H9 (cell line): ENCODE measurements at regions not wholly inside any gene's neighbourhood (a gene's known extent, or its start where the extent isn't known, plus 50 kb on each side); places are given as distances from the start of the nearest gene placed in this dataset.

Experiments used
- DNase-seq: peaks from one replicate; pipeline ENCODE4 v3.0.0-alpha.2; 2017
- H2AFZ ChIP-seq: one replicate; pipeline ENCODE4 v1.6.1; 2013; ENCODE audit warnings: mild to moderate bottlenecking, low read length, control low read depth, moderate library complexity
- H2AK5ac ChIP-seq: 2 replicates; pipeline ENCODE4 v1.6.1; 2013; ENCODE audit warnings: low read length, control low read depth, mixed read lengths; ENCODE audit not compliant: insufficient read length
- H2BK120ac ChIP-seq: one replicate; pipeline ENCODE4 v1.6.1; 2013; ENCODE audit warnings: low read depth, mild to moderate bottlenecking, low read length, control low read depth, inconsistent platforms; ENCODE audit not compliant: poor library complexity, severe bottlenecking
- H2BK12ac ChIP-seq: 2 replicates; pipeline ENCODE4 v1.6.1; 2013; ENCODE audit warnings: low read length, control low read depth, mixed read lengths, low read depth; ENCODE audit not compliant: insufficient read length
- H2BK15ac ChIP-seq: 2 replicates; pipeline ENCODE4 v1.6.1; 2013; ENCODE audit warnings: low read depth, low read length, control low read depth
- H2BK20ac ChIP-seq: one replicate; pipeline ENCODE4 v1.6.1; 2013; ENCODE audit warnings: low read depth, mild to moderate bottlenecking, low read length, control low read depth, inconsistent platforms; ENCODE audit not compliant: poor library complexity, severe bottlenecking
- H2BK5ac ChIP-seq: 2 replicates; pipeline ENCODE4 v1.6.1; 2013; ENCODE audit warnings: low read length, control low read depth, mixed read lengths; ENCODE audit not compliant: insufficient read length
- H3K14ac ChIP-seq: 2 replicates; pipeline ENCODE4 v1.6.1; 2013; ENCODE audit warnings: low read length, control low read depth; ENCODE audit not compliant: insufficient read depth
- H3K18ac ChIP-seq: 2 replicates; pipeline ENCODE4 v1.6.1; 2013; ENCODE audit warnings: low read depth, mild to moderate bottlenecking, mixed read lengths, low read length, control low read depth; ENCODE audit not compliant: insufficient read length
- H3K23ac ChIP-seq: 2 replicates; pipeline ENCODE4 v1.6.1; 2013; ENCODE audit warnings: low read length, control low read depth, mixed read lengths, low read depth; ENCODE audit not compliant: insufficient read length
- H3K23me2 ChIP-seq: 2 replicates; pipeline ENCODE4 v1.6.1; 2013; ENCODE audit warnings: low read depth, mild to moderate bottlenecking, mixed read lengths, low read length, control low read depth; ENCODE audit not compliant: insufficient read length, poor library complexity, severe bottlenecking
- H3K27ac ChIP-seq: 2 replicates; pipeline ENCODE4 v1.5.1; 2013; ENCODE audit warnings: low read length, control low read depth, mixed read lengths, low read depth; ENCODE audit not compliant: insufficient read length
- H3K27me3 ChIP-seq: 2 replicates; pipeline ENCODE4 v1.6.1; 2013; ENCODE audit warnings: low read length, control low read depth, inconsistent platforms; ENCODE audit not compliant: insufficient read depth
- H3K4ac ChIP-seq: 2 replicates; pipeline ENCODE4 v1.6.1; 2013; ENCODE audit warnings: low read depth, mild to moderate bottlenecking, control low read depth, inconsistent platforms, low read length, moderate library complexity
- H3K4me1 ChIP-seq: 2 replicates; pipeline ENCODE4 v1.6.1; 2013; ENCODE audit warnings: low read length, control low read depth, inconsistent platforms; ENCODE audit not compliant: insufficient read depth
- H3K4me2 ChIP-seq: 2 replicates; pipeline ENCODE4 v1.6.1; 2013; ENCODE audit warnings: low read length, control low read depth, mixed read lengths; ENCODE audit not compliant: insufficient read length, insufficient read depth
- H3K56ac ChIP-seq: 2 replicates; pipeline ENCODE4 v1.6.1; 2013; ENCODE audit warnings: low read depth, mild to moderate bottlenecking, mixed read lengths, low read length, control low read depth; ENCODE audit not compliant: insufficient read length
- H3K79me1 ChIP-seq: 2 replicates; pipeline ENCODE4 v1.6.1; 2013; ENCODE audit warnings: low read depth, mild to moderate bottlenecking, moderate library complexity, low read length, control low read depth, inconsistent platforms; ENCODE audit not compliant: insufficient read depth, poor library complexity, severe bottlenecking
- H3K79me2 ChIP-seq: 2 replicates; pipeline ENCODE4 v1.6.1; 2013; ENCODE audit warnings: low read length, control low read depth, inconsistent platforms; ENCODE audit not compliant: insufficient read depth
- H3K9ac ChIP-seq: 2 replicates; pipeline ENCODE4 v1.6.1; 2013; ENCODE audit warnings: low read length, control low read depth, mixed read lengths; ENCODE audit not compliant: insufficient read length; ENCODE audit errors: extremely low read depth
- H3K9me3 ChIP-seq: one replicate; pipeline ENCODE4 v1.6.1; 2013; ENCODE audit warnings: low read depth, low read length, inconsistent platforms; ENCODE audit not compliant: control insufficient read depth
- H3T11ph ChIP-seq: one replicate; pipeline ENCODE4 v1.6.1; 2013; ENCODE audit warnings: mild to moderate bottlenecking, low read length, control low read depth, inconsistent platforms
- H4K20me1 ChIP-seq: one replicate; pipeline ENCODE4 v1.6.1; 2013; ENCODE audit not compliant: control insufficient read depth, insufficient read length, insufficient read depth
- H4K5ac ChIP-seq: 2 replicates; pipeline ENCODE4 v1.6.1; 2013; ENCODE audit warnings: low read depth, mild to moderate bottlenecking, mixed read lengths, low read length, control low read depth; ENCODE audit not compliant: insufficient read length
- H4K8ac ChIP-seq: replicated peaks from 2 replicates; pipeline ENCODE4 v1.6.1; 2013; ENCODE audit warnings: low read length, control low read depth, mixed read lengths, low read depth; ENCODE audit not compliant: insufficient read length
- H4K91ac ChIP-seq: 2 replicates; pipeline ENCODE4 v1.6.1; 2013; ENCODE audit warnings: low read depth, mild to moderate bottlenecking, moderate library complexity, mixed read lengths, low read length, control low read depth; ENCODE audit not compliant: insufficient read length
- H3K27ac Mint-ChIP-seq, 3 experiments: 2 replicates in 2 of 3; 3 replicates in 1 of 3; pipeline ENCODE4 v1.8.0; 2020 to 2021; ENCODE audit warnings: mixed read lengths in 3 of 3, mild to moderate bottlenecking in 1 of 3, moderate library complexity in 1 of 3
- H3K27me3 Mint-ChIP-seq: 2 replicates; pipeline ENCODE4 v1.8.0; 2021; ENCODE audit warnings: low read depth, mild to moderate bottlenecking, moderate library complexity, mixed read lengths
- H3K36me3 Mint-ChIP-seq, 3 experiments: 2 replicates in 2 of 3; 3 replicates in 1 of 3; pipeline ENCODE4 v1.8.0; 2020 to 2021; ENCODE audit warnings: low read depth in 3 of 3, mixed read lengths in 3 of 3; ENCODE audit not compliant: insufficient read depth in 1 of 3
- H3K4me1 Mint-ChIP-seq, 2 experiments: 2 replicates each; pipeline ENCODE4 v1.8.0; 2020; ENCODE audit warnings: mixed read lengths in 2 of 2
- H3K4me3 Mint-ChIP-seq, 2 experiments: 2 replicates in 1 of 2; 3 replicates in 1 of 2; pipeline ENCODE4 v1.8.0; 2020 to 2021; ENCODE audit warnings: mild to moderate bottlenecking in 2 of 2, mixed read lengths in 2 of 2, moderate library complexity in 1 of 2
- H3K9me3 Mint-ChIP-seq, 2 experiments: 2 replicates in 1 of 2; 3 replicates in 1 of 2; pipeline ENCODE4 v1.8.0; 2020; ENCODE audit warnings: mild to moderate bottlenecking in 2 of 2, mixed read lengths in 2 of 2, moderate library complexity in 1 of 2
- whole genome bisulfite sequencing: extraction: QIAGEN DNeasy Blood & Tissue Kit; methylation state at CpG from one replicate; pipeline ENCODE4 v1.1.7; 2013; ENCODE audit warnings: missing lambda C conversion rate, low lambda C conversion rate, mixed read lengths; ENCODE audit not compliant: insufficient read length; ENCODE audit errors: extremely low coverage; 5-methylcytosine and 5-hydroxymethylcytosine counted together
- TF ChIP-seq, protein P1 (sequence below): fragments of 200-600 bp; sonication (generic); conservative IDR thresholded peaks from 3 replicates; pipeline ENCODE4 v1.8.0; 2021; ENCODE audit warnings: antibody characterized with exemption, mild to moderate bottlenecking

DNA sequence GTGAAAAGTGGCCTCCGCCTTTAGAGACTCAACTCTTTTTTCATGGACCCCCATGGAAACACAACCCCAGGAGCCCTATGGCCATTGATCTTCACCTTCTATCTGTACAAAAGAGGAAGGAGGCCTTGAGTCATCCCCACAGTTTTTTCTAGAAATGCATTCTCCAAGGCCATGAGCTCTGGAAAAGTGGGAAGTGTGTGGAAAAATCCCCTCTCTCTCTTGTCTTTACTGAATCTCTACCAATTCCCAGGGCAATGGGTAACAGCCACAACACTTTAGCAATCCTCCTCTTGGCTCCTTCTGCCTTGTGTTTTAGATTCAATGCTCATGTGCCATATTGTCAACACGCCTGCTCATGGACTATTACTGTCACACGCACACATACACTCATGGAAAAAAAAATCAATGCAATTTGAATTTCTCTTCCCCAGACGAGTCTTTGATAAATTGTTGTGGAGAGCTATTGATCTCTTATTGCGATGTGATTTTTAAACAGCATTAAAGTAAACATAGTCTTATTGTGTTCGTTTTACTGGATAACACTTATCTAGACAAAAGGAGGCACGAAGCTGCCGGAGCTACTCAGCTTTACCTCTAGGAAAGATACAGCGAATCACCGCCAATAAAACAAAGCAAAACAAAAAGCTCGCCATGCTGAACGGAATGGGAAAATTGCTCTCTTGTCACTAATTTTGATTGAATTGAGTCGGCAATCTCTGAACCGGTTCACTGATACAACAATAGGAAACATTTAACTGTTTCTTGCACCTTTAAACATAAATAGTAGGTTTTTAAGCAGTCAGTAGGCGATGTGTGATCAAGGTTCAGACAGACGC is 260.3 kb downstream of the VRK1 start:
- H3K23me2 ChIP-seq, result no peaks in the 10 kb centered on the region
- peaks cover 6% of the 10 kb centered on the region in 2 experiments for H3K4me1 Mint-ChIP-seq
- H3K4me3 Mint-ChIP-seq, result no peak overlapping the region
- no peak overlapping the region for H3T11ph ChIP-seq
- no peaks in the 10 kb centered on the region for H3K4me1 ChIP-seq
- H2BK20ac ChIP-seq, result no peak overlapping the region
- WGBS, result no CpG with 5 or more reads among the region's 16 CpGs
- peaks cover 1% of the 10 kb centered on the region; the same call in 1 of the 2 replicates for H3K27me3 Mint-ChIP-seq
- H2AFZ ChIP-seq, result no peak overlapping the region
- H4K5ac ChIP-seq, result no peak overlapping the region
- no peaks in the 10 kb centered on the region for H3K79me2 ChIP-seq
- H3K79me1 ChIP-seq, result no peaks in the 10 kb centered on the region
- TF ChIP-seq, protein P1, sequence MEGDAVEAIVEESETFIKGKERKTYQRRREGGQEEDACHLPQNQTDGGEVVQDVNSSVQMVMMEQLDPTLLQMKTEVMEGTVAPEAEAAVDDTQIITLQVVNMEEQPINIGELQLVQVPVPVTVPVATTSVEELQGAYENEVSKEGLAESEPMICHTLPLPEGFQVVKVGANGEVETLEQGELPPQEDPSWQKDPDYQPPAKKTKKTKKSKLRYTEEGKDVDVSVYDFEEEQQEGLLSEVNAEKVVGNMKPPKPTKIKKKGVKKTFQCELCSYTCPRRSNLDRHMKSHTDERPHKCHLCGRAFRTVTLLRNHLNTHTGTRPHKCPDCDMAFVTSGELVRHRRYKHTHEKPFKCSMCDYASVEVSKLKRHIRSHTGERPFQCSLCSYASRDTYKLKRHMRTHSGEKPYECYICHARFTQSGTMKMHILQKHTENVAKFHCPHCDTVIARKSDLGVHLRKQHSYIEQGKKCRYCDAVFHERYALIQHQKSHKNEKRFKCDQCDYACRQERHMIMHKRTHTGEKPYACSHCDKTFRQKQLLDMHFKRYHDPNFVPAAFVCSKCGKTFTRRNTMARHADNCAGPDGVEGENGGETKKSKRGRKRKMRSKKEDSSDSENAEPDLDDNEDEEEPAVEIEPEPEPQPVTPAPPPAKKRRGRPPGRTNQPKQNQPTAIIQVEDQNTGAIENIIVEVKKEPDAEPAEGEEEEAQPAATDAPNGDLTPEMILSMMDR, result no peak
- no peak overlapping the region for H3K4me2 ChIP-seq
- no peaks in the 10 kb centered on the region for H4K20me1 ChIP-seq
- no peak overlapping the region for H3K18ac ChIP-seq
- H3K27ac ChIP-seq, result no peak overlapping the region
- no peak for DNase-seq
- H3K9me3 ChIP-seq, result no peaks in the 10 kb centered on the region
- no peaks in the 10 kb centered on the region; a peak in 1 of 7 replicates for H3K36me3 Mint-ChIP-seq
- no peak overlapping the region for H2BK120ac ChIP-seq
- H3K27me3 ChIP-seq, result no peaks in the 10 kb centered on the region
- H4K8ac ChIP-seq, result no peak overlapping the region
- H4K91ac ChIP-seq, result no peak overlapping the region
- no peak overlapping the region for H3K14ac ChIP-seq
- H3K4ac ChIP-seq, result no peak overlapping the region
- no peak overlapping the region for H3K9ac ChIP-seq
- H2BK15ac ChIP-seq, result no peak overlapping the region
- H3K27ac Mint-ChIP-seq, result no peak overlapping the region; a peak in 1 of 7 replicates
- no peak overlapping the region for H3K56ac ChIP-seq
- H3K9me3 Mint-ChIP-seq, result peaks cover 0 to 3% of the 10 kb centered on the region in 2 experiments; a peak in 1 of 5 replicates
- no peak overlapping the region for H2BK12ac ChIP-seq
- no peak overlapping the region for H2AK5ac ChIP-seq
- no peak overlapping the region for H3K23ac ChIP-seq
- no peak overlapping the region for H2BK5ac ChIP-seq
